SU-DHL-6 (cell line): ENCODE measurements at regions not wholly inside any gene's neighbourhood (a gene's known extent, or its start where the extent isn't known, plus 50 kb on each side); places are given as distances from the start of the nearest gene placed in this dataset.

ENCODE experiments used
- H2AFZ ChIP-seq: fragments of 200-600 bp; sonication (generic); 2 replicates; pipeline ENCODE4 v1.6.1; 2014; ENCODE audit warnings: low read depth, mild to moderate bottlenecking, moderate library complexity, mixed read lengths, antibody characterized with exemption, low read length; ENCODE audit not compliant: severe bottlenecking
- H3F3A ChIP-seq: fragments of 200-600 bp; shearing (Covaris generic); 2 replicates; pipeline ENCODE4 v1.6.0; 2016; ENCODE audit warnings: antibody characterized with exemption, mild to moderate bottlenecking; ENCODE audit not compliant: insufficient read depth
- H3K27ac ChIP-seq: fragments of 200-600 bp; sonication (generic); 2 replicates; pipeline ENCODE4 v1.5.1; 2016; ENCODE audit warnings: low read depth, mild to moderate bottlenecking, low read length, moderate library complexity, mixed read lengths
- H3K27me3 ChIP-seq: fragments of 200-600 bp; sonication (generic), shearing (Covaris generic); 2 replicates; pipeline ENCODE4 v1.6.0; 2014; ENCODE audit warnings: mild to moderate bottlenecking, low read length
- H3K36me3 ChIP-seq: fragments of 200-600 bp; sonication (generic); 2 replicates; pipeline ENCODE4 v1.6.1; 2014; ENCODE audit warnings: mild to moderate bottlenecking, low read length, mixed read lengths
- H3K4me2 ChIP-seq: fragments of 300-600, 200-600 bp; shearing (Covaris generic), sonication (generic); 2 replicates; pipeline ENCODE4 v1.6.0; 2014; ENCODE audit warnings: low read length, low read depth, mild to moderate bottlenecking; ENCODE audit not compliant: poor library complexity, severe bottlenecking
- H3K4me3 ChIP-seq: fragments of 200-600 bp; sonication (generic); 2 replicates; pipeline ENCODE4 v1.5.1; 2014; ENCODE audit warnings: antibody characterized with exemption, low read length, mild to moderate bottlenecking, mixed read lengths; ENCODE audit not compliant: insufficient read depth, poor library complexity, severe bottlenecking
- H3K79me2 ChIP-seq: fragments of 200-600 bp; sonication (generic); 2 replicates; pipeline ENCODE4 v1.6.1; 2014; ENCODE audit warnings: mild to moderate bottlenecking, low read length, moderate library complexity; ENCODE audit not compliant: insufficient read depth
- H3K9ac ChIP-seq: fragments of 200-600 bp; sonication (generic); 2 replicates; pipeline ENCODE4 v1.7.0; 2014; ENCODE audit warnings: mild to moderate bottlenecking, low read length
- H3K9me2 ChIP-seq: fragments of 200-600 bp; sonication (generic); replicated peaks from 2 replicates; pipeline ENCODE4 v1.6.1; 2014; ENCODE audit warnings: low read length; ENCODE audit not compliant: insufficient read depth
- H3K9me3 ChIP-seq: fragments of 200-600 bp; sonication (generic); 2 replicates; pipeline ENCODE4 v1.6.1; 2014; ENCODE audit warnings: low read length, mixed read lengths; ENCODE audit not compliant: insufficient read depth
- H4K20me1 ChIP-seq: fragments of 200-600 bp; sonication (generic); 2 replicates; pipeline ENCODE4 v1.6.1; 2014; ENCODE audit warnings: low read depth, mild to moderate bottlenecking, antibody characterized with exemption, low read length, moderate library complexity, mixed read lengths
- EZH2phosphoT487 ChIP-seq: fragments of 200-600 bp; sonication (generic), shearing (Covaris generic); conservative IDR thresholded peaks from 2 replicates; pipeline ENCODE4 v1.6.1; 2018; ENCODE audit warnings: mild to moderate bottlenecking, antibody characterized with exemption, low read length, moderate library complexity, mixed read lengths
- TF ChIP-seq, protein P1 (sequence below): fragments of 200-600 bp; sonication (generic); IDR thresholded peaks from one replicate; pipeline ENCODE4 v1.5.1; 2017; ENCODE audit warnings: antibody characterized with exemption, mild to moderate bottlenecking, low read length, moderate library complexity; ENCODE audit not compliant: insufficient read depth, poor library complexity, severe bottlenecking

- H3K4me3 ChIP-seq = no peak overlapping the region
- H3K9me2 ChIP-seq = no peaks in the 10 kb centered on the region
- H3K9ac ChIP-seq = no peak overlapping the region
- H4K20me1 ChIP-seq = no peaks in the 10 kb centered on the region
- H3K79me2 ChIP-seq = no peaks in the 10 kb centered on the region
- H2AFZ ChIP-seq = no peak overlapping the region
- H3K4me2 ChIP-seq = no peak overlapping the region
- no peaks in the 10 kb centered on the region; the same call in 1 of the 2 replicates for H3K9me3 ChIP-seq
- no peaks in the 10 kb centered on the region for H3F3A ChIP-seq
- TF ChIP-seq EZH2phosphoT487 = no peak
- TF ChIP-seq, protein P1, sequence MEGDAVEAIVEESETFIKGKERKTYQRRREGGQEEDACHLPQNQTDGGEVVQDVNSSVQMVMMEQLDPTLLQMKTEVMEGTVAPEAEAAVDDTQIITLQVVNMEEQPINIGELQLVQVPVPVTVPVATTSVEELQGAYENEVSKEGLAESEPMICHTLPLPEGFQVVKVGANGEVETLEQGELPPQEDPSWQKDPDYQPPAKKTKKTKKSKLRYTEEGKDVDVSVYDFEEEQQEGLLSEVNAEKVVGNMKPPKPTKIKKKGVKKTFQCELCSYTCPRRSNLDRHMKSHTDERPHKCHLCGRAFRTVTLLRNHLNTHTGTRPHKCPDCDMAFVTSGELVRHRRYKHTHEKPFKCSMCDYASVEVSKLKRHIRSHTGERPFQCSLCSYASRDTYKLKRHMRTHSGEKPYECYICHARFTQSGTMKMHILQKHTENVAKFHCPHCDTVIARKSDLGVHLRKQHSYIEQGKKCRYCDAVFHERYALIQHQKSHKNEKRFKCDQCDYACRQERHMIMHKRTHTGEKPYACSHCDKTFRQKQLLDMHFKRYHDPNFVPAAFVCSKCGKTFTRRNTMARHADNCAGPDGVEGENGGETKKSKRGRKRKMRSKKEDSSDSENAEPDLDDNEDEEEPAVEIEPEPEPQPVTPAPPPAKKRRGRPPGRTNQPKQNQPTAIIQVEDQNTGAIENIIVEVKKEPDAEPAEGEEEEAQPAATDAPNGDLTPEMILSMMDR = no peak
- no peaks in the 10 kb centered on the region for H3K36me3 ChIP-seq
- H3K27ac ChIP-seq = no peak overlapping the region
- H3K27me3 ChIP-seq = no peaks in the 10 kb centered on the region
Observed at GRCh38 chr2:177029075-177029474, 183.5 kb upstream of the HNRNPA3 start.

DNA sequence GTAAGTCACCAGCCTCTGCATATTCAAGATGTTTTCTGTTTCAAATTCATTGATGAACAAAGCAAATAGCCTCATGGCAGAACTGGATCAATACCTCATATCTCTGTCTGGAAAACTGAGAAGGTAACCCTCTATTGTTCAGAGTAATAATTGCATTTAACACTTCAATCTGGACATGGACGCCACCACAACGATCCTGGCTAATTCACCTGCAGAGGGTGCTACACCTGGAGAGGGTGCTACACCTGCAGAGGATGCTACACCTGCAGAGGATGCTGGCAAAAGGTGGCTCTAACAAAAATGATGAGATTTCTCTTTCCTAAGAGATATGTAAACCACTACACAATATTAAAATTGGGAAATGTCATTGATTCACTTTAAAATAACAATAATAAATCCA lies 183.1 kb upstream of the HNRNPA3 start:
- Histone ChIP-seq H3K9me3 (no peaks in the 10 kb centered on the region; the same call in 1 of the 2 replicates), H3K27ac (no peak overlapping the region), H3K4me3 (no peak overlapping the region), H3K9me2 (no peaks in the 10 kb centered on the region), H3K4me2 (no peak overlapping the region), H3F3A (no peaks in the 10 kb centered on the region), H4K20me1 (no peaks in the 10 kb centered on the region), H2AFZ (no peak overlapping the region), H3K9ac (no peak overlapping the region), H3K79me2 (no peaks in the 10 kb centered on the region), H3K27me3 (no peaks in the 10 kb centered on the region), H3K36me3 (no peaks in the 10 kb centered on the region)
- TF ChIP-seq, protein P1 = no peak
- TF ChIP-seq EZH2phosphoT487 = no peak

DNA sequence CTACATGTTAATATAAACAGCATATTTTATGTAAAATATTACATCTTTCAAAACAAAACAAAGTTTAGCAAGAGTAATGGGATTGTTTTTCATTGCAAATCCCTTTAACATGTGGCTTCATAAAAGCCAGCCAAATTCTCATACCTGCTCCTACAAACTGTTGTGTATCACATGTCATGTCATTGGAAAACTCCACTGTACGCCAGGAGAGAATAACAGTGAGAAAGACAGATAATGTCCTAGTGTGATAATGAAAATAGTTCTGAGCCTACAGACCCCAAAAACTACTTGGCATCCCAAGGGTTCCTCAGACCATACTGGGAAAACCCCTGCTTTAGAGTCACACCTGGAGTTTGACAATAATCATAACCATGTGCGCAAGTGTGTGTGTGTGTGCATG lies 182.7 kb upstream of the HNRNPA3 start:
- Histone ChIP-seq H3K27me3 (no peaks in the 10 kb centered on the region), H3K9ac (no peak overlapping the region), H3K4me2 (no peak overlapping the region), H3K27ac (no peak overlapping the region), H3F3A (no peaks in the 10 kb centered on the region), H4K20me1 (no peaks in the 10 kb centered on the region), H3K4me3 (no peak overlapping the region), H3K9me2 (no peaks in the 10 kb centered on the region), H2AFZ (no peak overlapping the region), H3K9me3 (no peaks in the 10 kb centered on the region; the same call in 1 of the 2 replicates), H3K79me2 (no peaks in the 10 kb centered on the region), H3K36me3 (no peaks in the 10 kb centered on the region)
- TF ChIP-seq EZH2phosphoT487 = no peak
- TF ChIP-seq, protein P1 = no peak
